HCT116 (cell line): ENCODE measurements at regions not wholly inside any gene's neighbourhood (a gene's known extent, or its start where the extent isn't known, plus 50 kb on each side); places are given as distances from the start of the nearest gene placed in this dataset.

Experiments used
- CTCF ChIP-seq, 3 experiments: fragments of 200-600 bp in 1 of 3; sonication (generic) in 1 of 3; IDR thresholded peaks in 2 of 3; conservative IDR thresholded peaks in 1 of 3; 2 replicates each; pipeline ENCODE4 v1.5.1; 2012 to 2017; ENCODE audit warnings: low read depth in 2 of 3, low read length in 2 of 3, antibody characterized with exemption in 1 of 3, borderline replicate concordance in 1 of 3, control low read depth in 1 of 3, mild to moderate bottlenecking in 1 of 3, mixed read lengths in 1 of 3, mixed run types in 1 of 3, moderate library complexity in 1 of 3; ENCODE audit not compliant: insufficient read depth in 1 of 3
- POLR2A ChIP-seq: IDR thresholded peaks from 2 replicates; pipeline ENCODE4 v1.7.0; 2011; ENCODE audit warnings: borderline replicate concordance; ENCODE audit not compliant: insufficient read depth, insufficient read length; ENCODE audit errors: extremely low read depth
- POLR2AphosphoS5 ChIP-seq: IDR thresholded peaks from 2 replicates; pipeline ENCODE4 v1.6.1; 2011; ENCODE audit warnings: mild to moderate bottlenecking, low read depth, low read length, moderate library complexity
- ZBTB33 ChIP-seq: IDR thresholded peaks from 2 replicates; pipeline ENCODE4 v1.6.1; 2011; ENCODE audit warnings: mild to moderate bottlenecking, low read length, moderate library complexity; ENCODE audit not compliant: insufficient replicate concordance; ENCODE audit errors: extremely low read depth
- ZNF274 ChIP-seq: fragments of 200-500 bp; sonication (Bioruptor generic); IDR thresholded peaks from 2 replicates; pipeline ENCODE4 v1.6.1; 2014; ENCODE audit warnings: mild to moderate bottlenecking, low read depth, low read length, inconsistent platforms

- TF ChIP-seq CTCF (IDR thresholded peaks at IDR 0.05 in 2 of 3, conservative IDR thresholded peaks at IDR 0.05 in 1 of 3; ENCODE audit: borderline replicate concordance in 1 of 3, insufficient read depth in 1 of 3, low read depth in 2 of 3, low read length in 2 of 3) (no peak), POLR2AphosphoS5 (no peak), POLR2A (no peak), ZNF274 (no peak), ZBTB33 (no peak)
Observed at GRCh38 chr20:24063100-24063499, 74.5 kb upstream of the GGTLC1 start.
